ENCODE measurements at regions not wholly inside any gene's neighbourhood (a gene's known extent, or its start where the extent isn't known, plus 50 kb on each side); places are given as distances from the start of the nearest gene placed in this dataset.

DNA sequence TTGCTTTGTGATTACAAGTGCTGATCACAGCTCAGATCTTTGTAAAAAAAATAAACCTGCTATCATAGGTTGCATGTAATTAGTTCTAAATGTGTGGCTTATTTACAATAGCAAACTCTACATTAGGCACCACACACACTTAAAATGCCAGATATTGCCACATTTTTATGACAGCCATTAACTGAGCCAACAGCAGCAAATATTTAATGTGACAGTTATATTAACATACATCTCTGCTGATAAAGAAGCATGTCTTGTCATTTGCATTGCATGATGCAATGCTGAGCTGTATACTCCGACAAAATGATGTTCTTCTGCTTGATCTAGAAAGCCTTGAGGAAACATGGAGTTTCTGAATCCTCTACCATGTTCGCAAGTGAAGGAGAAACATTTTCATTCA lies 273.6 kb upstream of the VEPH1 start:
- ATAC-seq, result no peak
- no peaks in the 10 kb centered on the region for H3K9me3 ChIP-seq
- no peaks in the 10 kb centered on the region for H3K27me3 ChIP-seq
- no peak overlapping the region for H3K27ac ChIP-seq
- 85 to 100% methylated on average over 2 of the region's 2 CpGs for WGBS, 2 donors (ENCODE audit: low coverage in 1 of 2)
- H3K4me3 ChIP-seq, result no peak overlapping the region
- peaks cover 0 to 5% (median 2%) of the 10 kb centered on the region in 3 donors for H3K4me1 ChIP-seq
- no peaks in the 10 kb centered on the region for H3K36me3 ChIP-seq
- TF ChIP-seq, protein P1, sequence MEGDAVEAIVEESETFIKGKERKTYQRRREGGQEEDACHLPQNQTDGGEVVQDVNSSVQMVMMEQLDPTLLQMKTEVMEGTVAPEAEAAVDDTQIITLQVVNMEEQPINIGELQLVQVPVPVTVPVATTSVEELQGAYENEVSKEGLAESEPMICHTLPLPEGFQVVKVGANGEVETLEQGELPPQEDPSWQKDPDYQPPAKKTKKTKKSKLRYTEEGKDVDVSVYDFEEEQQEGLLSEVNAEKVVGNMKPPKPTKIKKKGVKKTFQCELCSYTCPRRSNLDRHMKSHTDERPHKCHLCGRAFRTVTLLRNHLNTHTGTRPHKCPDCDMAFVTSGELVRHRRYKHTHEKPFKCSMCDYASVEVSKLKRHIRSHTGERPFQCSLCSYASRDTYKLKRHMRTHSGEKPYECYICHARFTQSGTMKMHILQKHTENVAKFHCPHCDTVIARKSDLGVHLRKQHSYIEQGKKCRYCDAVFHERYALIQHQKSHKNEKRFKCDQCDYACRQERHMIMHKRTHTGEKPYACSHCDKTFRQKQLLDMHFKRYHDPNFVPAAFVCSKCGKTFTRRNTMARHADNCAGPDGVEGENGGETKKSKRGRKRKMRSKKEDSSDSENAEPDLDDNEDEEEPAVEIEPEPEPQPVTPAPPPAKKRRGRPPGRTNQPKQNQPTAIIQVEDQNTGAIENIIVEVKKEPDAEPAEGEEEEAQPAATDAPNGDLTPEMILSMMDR (IDR thresholded peaks at IDR 0.05), result no peak
- no peak for TF ChIP-seq POLR2AphosphoS5 (IDR thresholded peaks at IDR 0.05)
- no peak for TF ChIP-seq EP300 (IDR thresholded peaks at IDR 0.05)
- TF ChIP-seq POLR2A (IDR thresholded peaks at IDR 0.05), result no peak

DNA sequence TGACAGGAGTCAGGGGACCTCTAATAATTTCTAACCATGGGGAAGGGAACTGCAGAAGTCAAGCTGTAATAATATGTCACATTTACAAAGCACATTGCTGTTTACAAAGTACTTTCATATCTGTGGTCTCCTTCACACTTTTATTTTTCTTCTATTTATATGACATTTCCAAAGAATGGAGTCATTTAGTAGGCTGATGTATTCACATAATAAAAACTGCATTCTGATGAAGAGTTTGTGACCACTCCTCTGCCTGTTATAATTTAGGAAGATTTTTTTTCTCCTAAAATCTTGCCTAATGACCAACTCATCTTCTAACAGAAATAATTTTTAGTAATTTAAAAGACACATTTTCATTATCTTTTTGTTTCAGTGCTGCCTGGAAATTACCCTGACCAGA lies 272.2 kb upstream of the VEPH1 start:
- ATAC-seq, result no peak
- Histone ChIP-seq H3K27ac (no peak overlapping the region), H3K36me3 (no peaks in the 10 kb centered on the region), H3K4me1 (peaks cover 0 to 11% (median 2%) of the 10 kb centered on the region in 3 donors), H3K9me3 (no peaks in the 10 kb centered on the region), H3K4me3 (no peak overlapping the region), H3K27me3 (no peaks in the 10 kb centered on the region)
- no peak for TF ChIP-seq EP300 (IDR thresholded peaks at IDR 0.05)
- no peak for TF ChIP-seq POLR2A (IDR thresholded peaks at IDR 0.05)
- TF ChIP-seq, protein P1 (IDR thresholded peaks at IDR 0.05), result no peak
- no peak for TF ChIP-seq POLR2AphosphoS5 (IDR thresholded peaks at IDR 0.05)

DNA sequence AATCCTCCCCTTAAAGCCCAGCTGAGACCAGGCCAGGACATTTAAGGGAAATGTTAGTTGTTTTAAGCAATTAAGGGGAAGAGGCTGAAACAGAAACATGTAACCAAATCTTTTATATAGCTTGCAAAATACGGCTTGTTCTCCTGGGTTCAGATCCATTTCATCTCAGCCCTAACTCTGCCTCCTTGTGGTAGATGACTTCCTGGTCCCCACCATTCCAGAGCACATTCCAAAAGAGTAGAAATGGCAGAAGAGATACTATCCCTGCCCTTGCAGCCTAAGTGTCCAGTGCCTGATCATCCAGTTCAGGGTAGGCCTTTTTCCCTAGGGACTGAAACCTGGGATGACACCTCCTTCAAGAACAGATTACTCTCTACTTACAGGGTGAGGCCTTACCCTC lies 266.2 kb upstream of the VEPH1 start:
- TF ChIP-seq POLR2A (IDR thresholded peaks at IDR 0.05) (no peak), EP300 (IDR thresholded peaks at IDR 0.05) (no peak), POLR2AphosphoS5 (IDR thresholded peaks at IDR 0.05) (no peak)
- TF ChIP-seq, protein P1 (IDR thresholded peaks at IDR 0.05), result no peak
- ATAC-seq, result no peak
- H3K4me3 ChIP-seq, result no peak overlapping the region
- no peaks in the 10 kb centered on the region for H3K9me3 ChIP-seq
- 78 to 100% methylated on average over 1 of the region's 1 CpG for WGBS, 2 donors (ENCODE audit: low coverage in 1 of 2)
- H3K27me3 ChIP-seq, result no peaks in the 10 kb centered on the region
- H3K36me3 ChIP-seq, result no peaks in the 10 kb centered on the region
- H3K27ac ChIP-seq, result no peak overlapping the region
- H3K4me1 ChIP-seq, result peaks cover 0 to 11% (median 2%) of the 10 kb centered on the region in 3 donors

DNA sequence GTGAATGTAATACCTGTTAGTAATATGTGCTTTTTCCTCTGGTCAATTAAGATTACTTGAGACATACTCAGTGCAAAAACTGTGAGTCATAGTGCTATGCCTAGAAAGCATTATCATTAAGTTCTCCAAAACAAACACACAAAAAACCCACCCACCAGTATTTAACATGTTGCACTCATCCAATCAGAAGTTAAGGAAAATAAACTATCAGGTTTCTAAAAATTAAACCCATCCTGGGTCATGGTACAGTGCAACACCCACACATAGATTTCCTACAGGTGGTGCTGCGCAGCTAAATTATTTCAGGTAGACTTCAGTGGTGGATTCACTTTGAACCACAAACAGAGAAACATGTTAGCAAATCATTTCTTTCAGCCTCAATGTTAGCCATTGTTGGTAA lies 264.4 kb upstream of the VEPH1 start:
- Histone ChIP-seq H3K36me3 (no peaks in the 10 kb centered on the region), H3K4me1 (peaks cover 0 to 11% (median 2%) of the 10 kb centered on the region in 3 donors), H3K4me3 (no peak overlapping the region), H3K27me3 (no peaks in the 10 kb centered on the region), H3K27ac (no peak overlapping the region), H3K9me3 (no peaks in the 10 kb centered on the region)
- TF ChIP-seq, protein P1 (IDR thresholded peaks at IDR 0.05), result no peak
- TF ChIP-seq POLR2A (IDR thresholded peaks at IDR 0.05) (no peak), EP300 (IDR thresholded peaks at IDR 0.05) (no peak), POLR2AphosphoS5 (IDR thresholded peaks at IDR 0.05) (no peak)
- 78 to 91% methylated on average over 1 of the region's 1 CpG for WGBS, 2 donors (ENCODE audit: low coverage in 1 of 2)
- ATAC-seq, result no peak

DNA sequence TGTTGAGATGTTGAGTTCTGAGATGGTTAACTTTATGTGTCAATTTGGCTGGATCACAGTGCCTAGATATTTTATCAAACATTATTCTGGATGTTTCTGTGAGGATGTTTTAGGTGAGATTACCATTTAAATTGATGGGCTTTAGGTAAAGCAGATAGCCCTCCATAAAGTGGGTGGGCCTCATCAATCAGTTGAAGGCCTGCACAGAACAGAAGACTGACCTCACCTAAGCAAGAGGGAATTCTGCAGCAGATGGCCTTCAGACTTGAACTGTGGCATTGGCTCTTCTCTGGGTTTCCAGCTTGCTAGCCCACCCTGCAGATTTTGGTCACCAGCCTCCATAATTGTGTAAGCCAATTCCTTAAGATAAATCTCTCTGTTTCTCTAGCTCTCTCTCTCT lies 260.4 kb upstream of the VEPH1 start:
- Histone ChIP-seq H3K4me1 (no peaks in the 10 kb centered on the region), H3K27ac (no peak overlapping the region), H3K36me3 (no peaks in the 10 kb centered on the region), H3K27me3 (no peaks in the 10 kb centered on the region), H3K4me3 (no peak overlapping the region), H3K9me3 (no peaks in the 10 kb centered on the region)
- TF ChIP-seq, protein P1 (IDR thresholded peaks at IDR 0.05), result no peak
- no peak for TF ChIP-seq EP300 (IDR thresholded peaks at IDR 0.05)
- TF ChIP-seq POLR2A (IDR thresholded peaks at IDR 0.05), result no peak
- no peak for TF ChIP-seq POLR2AphosphoS5 (IDR thresholded peaks at IDR 0.05)
- ATAC-seq, result no peak

Data from gastroesophageal sphincter (tissue), 4 donors.